BJ (cell line): ENCODE measurements at regions not wholly inside any gene's neighbourhood (a gene's known extent, or its start where the extent isn't known, plus 50 kb on each side); places are given as distances from the start of the nearest gene placed in this dataset.
A peak's percentile ranks its signal among the peaks of the same experiment; 100 is the strongest.

Experiments
- CTCF ChIA-PET: fragments of 350-600 bp; formaldehyde crosslinking; extraction: SDS; loops from one replicate; lab custom pipeline; 2021; ENCODE audit warnings: antibody characterized with exemption, inconsistent platforms; lab: Yijun Ruan, JAX
- POLR2A ChIA-PET: fragments of 300-600 bp; sonication (Branson Sonifier 250); formaldehyde crosslinking; extraction: SDS; loops from one replicate; lab custom pipeline; 2021; ENCODE audit warnings: antibody characterized with exemption; lab: Charles Lee
- DNase-seq: peaks from one replicate; pipeline ENCODE4 v3.0.0-alpha.2; 2011; ENCODE audit warnings: low read depth
- H3K27me3 ChIP-seq: 2 replicates; pipeline ENCODE4 v1.6.0; 2011; ENCODE audit warnings: low read length; ENCODE audit not compliant: control insufficient read depth, insufficient read depth
- H3K36me3 ChIP-seq: 2 replicates; pipeline ENCODE4 v1.5.1; 2011; ENCODE audit warnings: low read length; ENCODE audit not compliant: control insufficient read depth, insufficient read depth
- H3K4me3 ChIP-seq: 2 replicates; pipeline ENCODE4 v1.5.1; 2011; ENCODE audit warnings: low read depth, mild to moderate bottlenecking, control low read depth, low read length
- TF ChIP-seq, protein P1 (sequence below): IDR thresholded peaks from 2 replicates; pipeline ENCODE4 v1.5.1; 2011; ENCODE audit warnings: low read depth, mild to moderate bottlenecking, control low read depth, inconsistent platforms, low read length, moderate library complexity; ENCODE audit not compliant: insufficient read depth

DNA sequence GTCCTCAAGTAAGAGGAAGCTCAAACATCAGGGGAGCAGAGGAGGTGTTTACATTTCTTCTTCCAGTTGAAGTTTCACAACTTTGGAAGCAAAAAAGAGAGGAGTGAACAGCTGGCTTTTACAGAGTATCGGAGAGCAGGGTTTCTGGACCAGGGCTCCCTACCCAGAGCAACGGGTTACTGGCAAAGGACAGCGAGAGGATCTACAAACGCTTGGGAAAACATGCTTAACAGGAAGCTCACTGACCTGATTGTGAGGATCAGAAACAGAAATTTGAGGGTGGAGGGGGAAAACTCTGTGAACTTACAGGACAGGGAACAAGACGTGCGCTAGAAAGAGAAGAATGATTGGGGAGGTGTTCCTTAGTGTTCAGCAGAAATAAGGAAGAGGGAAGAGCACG lies 85.7 kb upstream of the TAB2 start:
- POLR2A ChIA-PET: no interaction called here
- no peak overlapping the region for H3K4me3 ChIP-seq
- H3K27me3 ChIP-seq: peaks cover 19% of the 10 kb centered on the region
- no peaks in the 10 kb centered on the region for H3K36me3 ChIP-seq
- CTCF ChIA-PET: interaction anchor here (0.7 to 1.2 kb wide), 4 partner anchors 9 to 150 kb away, joined by 3 to 4 read pairs (median 3); no protein-coding TSS in a partner anchor
- TF ChIP-seq, protein P1, sequence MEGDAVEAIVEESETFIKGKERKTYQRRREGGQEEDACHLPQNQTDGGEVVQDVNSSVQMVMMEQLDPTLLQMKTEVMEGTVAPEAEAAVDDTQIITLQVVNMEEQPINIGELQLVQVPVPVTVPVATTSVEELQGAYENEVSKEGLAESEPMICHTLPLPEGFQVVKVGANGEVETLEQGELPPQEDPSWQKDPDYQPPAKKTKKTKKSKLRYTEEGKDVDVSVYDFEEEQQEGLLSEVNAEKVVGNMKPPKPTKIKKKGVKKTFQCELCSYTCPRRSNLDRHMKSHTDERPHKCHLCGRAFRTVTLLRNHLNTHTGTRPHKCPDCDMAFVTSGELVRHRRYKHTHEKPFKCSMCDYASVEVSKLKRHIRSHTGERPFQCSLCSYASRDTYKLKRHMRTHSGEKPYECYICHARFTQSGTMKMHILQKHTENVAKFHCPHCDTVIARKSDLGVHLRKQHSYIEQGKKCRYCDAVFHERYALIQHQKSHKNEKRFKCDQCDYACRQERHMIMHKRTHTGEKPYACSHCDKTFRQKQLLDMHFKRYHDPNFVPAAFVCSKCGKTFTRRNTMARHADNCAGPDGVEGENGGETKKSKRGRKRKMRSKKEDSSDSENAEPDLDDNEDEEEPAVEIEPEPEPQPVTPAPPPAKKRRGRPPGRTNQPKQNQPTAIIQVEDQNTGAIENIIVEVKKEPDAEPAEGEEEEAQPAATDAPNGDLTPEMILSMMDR: no peak
- no peak for DNase-seq

DNA sequence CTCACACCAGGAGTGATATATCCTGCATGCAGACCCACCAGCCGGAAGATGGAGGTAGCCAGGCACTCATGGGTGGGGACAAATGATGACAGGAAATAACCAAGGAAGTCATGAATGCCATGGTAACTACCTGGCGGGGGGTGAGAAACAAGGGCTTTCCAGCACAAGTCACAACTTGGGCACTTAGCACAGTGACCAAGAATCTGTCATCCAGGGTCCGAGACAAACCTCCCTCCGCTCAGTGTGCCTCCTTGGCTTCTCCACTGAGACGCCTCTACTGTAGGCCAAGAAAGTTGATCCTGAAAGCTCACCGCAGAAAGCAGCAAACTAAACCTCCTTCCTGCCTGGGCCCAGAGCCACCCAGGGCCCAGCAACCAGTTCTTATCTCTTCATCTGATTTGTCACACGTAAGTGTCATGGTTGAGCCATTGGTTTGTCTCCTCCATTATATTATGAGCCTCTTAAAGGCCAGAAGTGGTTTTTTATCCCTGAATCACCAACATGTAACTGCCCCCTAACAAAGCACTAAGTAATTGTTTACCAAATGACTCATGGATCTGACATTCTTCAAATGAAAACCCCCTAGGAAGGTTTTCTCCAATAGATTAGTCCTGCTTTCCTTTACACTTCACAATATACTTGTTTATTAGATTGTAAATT lies 84.3 kb upstream of the TAB2 start:
- peaks cover 16% of the 10 kb centered on the region for H3K27me3 ChIP-seq
- no peaks in the 10 kb centered on the region for H3K36me3 ChIP-seq
- TF ChIP-seq, protein P1: no peak
- no peak overlapping the region for H3K4me3 ChIP-seq
- DNase-seq: peak; percentile 72
- ChIA-PET POLR2A (no interaction called here), CTCF (no interaction called here)

DNA sequence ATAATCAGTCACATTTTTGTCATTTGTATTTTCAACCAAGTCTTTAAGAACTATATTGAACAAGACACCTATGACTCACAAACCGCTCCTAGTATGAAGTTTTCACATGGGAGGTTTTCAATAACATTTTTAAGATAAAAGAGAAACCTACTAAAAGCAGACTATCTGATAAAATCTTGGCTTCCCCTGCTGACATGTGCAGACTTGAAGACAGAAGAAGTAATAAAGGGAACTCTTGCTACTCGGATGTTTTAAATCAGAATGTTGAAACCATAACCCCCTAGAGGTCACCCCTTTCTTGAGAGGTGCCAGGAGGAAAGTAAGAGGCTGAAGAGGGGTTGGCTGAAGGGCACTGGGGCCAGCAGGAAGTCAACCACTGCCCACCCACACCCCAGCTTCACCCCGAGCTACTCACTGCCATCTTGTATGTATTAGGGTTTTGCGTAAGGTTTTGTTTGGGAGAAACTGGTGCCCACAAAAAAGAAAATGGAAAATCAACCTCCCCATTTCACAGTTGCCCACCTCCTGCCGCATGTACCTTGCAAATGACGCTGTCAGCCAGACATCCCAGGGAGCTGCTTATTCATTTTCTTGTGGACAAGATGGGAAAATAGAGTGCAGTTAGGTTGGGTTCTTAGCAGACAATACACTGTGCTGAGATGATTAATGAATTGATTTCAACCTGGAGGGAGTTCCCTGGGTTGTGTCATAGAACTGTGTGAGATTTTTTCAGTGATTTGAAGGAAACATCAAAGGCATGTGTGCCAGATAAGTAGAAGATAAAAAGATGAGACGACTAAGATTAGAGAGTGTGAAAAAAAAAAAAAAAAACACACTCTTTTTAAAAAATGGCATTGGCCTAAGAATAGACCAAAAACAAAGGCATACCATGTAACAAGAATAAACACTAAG lies 83.2 kb upstream of the TAB2 start:
- DNase-seq: no peak
- H3K36me3 ChIP-seq: no peaks in the 10 kb centered on the region
- ChIA-PET CTCF (no interaction called here), POLR2A (no interaction called here)
- TF ChIP-seq, protein P1: no peak
- peaks cover 12% of the 10 kb centered on the region for H3K27me3 ChIP-seq
- H3K4me3 ChIP-seq: no peak overlapping the region

DNA sequence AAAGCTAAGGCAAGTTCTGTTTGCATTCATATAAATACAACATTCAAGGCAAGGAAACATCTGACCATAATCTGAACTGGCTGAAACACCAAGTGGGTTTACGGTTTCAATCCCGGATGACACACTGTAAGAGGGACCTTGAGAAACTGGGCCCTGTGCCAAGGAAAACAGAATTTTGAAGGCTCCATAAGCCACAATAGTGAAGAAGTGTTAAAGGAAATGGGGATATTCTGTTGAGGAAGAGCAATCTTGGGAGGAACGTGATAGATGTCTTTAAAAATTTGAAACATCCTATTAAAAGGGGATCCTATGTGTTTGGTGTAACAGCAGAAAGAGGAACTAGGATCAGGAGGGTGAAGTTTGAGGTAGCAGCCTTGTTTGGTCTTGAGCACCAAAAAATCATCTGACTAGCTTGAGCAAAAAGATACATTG lies 82.4 kb upstream of the TAB2 start:
- H3K4me3 ChIP-seq: no peak overlapping the region
- no peak for DNase-seq
- H3K36me3 ChIP-seq: no peaks in the 10 kb centered on the region
- H3K27me3 ChIP-seq: peaks cover 10% of the 10 kb centered on the region
- CTCF ChIA-PET: interaction anchor here (1.0 kb wide), 1 partner anchor 27 kb away, joined by 5 read pairs; no protein-coding TSS in a partner anchor
- TF ChIP-seq, protein P1: no peak
- POLR2A ChIA-PET: no interaction called here

DNA sequence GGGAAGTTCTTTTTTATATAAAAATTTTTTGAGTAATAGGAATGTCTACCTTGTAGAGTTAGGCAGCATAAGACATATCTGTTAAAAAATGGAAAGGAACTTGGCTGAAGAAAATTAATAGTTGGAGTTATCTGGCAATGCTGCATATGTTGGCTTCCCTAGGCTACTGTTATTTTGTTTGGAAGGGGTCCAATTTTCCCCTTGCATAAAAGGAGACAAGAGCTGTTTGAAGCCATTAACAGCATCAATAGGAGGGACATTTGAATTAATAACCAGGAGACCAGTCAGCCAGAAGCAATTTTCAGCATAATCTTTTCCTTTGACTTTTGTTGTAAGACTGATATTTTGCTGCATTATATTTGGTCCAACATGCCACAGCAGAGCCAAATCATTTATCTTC lies 80.9 kb upstream of the TAB2 start:
- Histone ChIP-seq H3K4me3 (no peak overlapping the region), H3K36me3 (no peaks in the 10 kb centered on the region), H3K27me3 (peaks cover 5% of the 10 kb centered on the region)
- no peak for DNase-seq
- TF ChIP-seq, protein P1: no peak
- ChIA-PET POLR2A (no interaction called here), CTCF (interaction anchor here (0.8 kb wide), 1 partner anchor 195 kb away, joined by 3 read pairs; no protein-coding TSS in a partner anchor)
